ENCODE measurements at regions not wholly inside any gene's neighbourhood (a gene's known extent, or its start where the extent isn't known, plus 50 kb on each side); places are given as distances from the start of the nearest gene placed in this dataset.

DNA sequence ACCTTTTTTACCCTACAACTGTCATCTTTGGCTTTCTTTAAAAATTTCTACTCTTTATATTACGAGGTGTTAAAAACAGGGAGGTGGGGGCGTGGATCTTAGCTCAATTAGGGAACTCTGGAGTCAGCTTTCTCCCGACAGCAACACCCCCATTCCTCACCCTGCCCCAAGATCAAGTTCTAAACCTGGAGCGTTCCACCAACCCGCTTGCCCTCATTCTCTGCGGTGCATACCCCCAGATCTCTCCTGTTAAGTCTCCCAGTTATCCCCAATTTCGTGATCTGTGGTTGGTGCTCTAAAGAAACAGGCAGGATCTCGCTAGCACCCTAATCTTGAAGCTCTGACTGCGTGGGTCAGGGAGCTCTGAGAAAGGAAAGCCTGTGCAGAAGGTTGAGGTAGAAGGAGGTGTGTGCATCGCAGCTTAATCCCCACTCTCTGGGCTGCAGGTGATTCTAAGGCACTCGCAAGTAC is 177.3 kb upstream of the NTM start:
- H3K9me3 Mint-ChIP-seq, result no peaks in the 10 kb centered on the region
- DNase-seq (ENCODE audit: low spot score in 2 of 2), result no peak
- no peak overlapping the region for H3K27ac Mint-ChIP-seq
- ATAC-seq, result no peak
- no peaks in the 10 kb centered on the region for H3K36me3 Mint-ChIP-seq

DNA sequence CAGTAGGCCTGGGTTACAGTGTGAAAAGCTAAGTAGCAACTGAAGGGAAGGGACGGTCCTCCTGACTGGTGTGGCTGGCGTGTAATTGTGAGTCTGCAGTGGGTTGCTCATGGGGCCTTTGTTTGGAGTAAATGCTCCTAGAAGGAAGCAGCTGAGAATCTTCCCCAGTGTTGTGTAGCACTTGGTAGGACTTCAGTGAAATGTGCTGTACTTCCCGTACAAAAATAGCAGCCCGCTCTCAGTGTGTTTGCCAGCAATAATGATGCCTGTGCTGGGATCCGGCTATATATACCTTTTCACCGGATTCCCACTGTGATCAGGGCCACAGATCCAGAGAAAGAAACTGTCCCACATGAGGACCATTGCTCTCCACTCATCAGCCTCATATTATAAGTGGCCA is 175.7 kb upstream of the NTM start:
- ATAC-seq, result no peak
- no peak overlapping the region for H3K27ac Mint-ChIP-seq

DNA sequence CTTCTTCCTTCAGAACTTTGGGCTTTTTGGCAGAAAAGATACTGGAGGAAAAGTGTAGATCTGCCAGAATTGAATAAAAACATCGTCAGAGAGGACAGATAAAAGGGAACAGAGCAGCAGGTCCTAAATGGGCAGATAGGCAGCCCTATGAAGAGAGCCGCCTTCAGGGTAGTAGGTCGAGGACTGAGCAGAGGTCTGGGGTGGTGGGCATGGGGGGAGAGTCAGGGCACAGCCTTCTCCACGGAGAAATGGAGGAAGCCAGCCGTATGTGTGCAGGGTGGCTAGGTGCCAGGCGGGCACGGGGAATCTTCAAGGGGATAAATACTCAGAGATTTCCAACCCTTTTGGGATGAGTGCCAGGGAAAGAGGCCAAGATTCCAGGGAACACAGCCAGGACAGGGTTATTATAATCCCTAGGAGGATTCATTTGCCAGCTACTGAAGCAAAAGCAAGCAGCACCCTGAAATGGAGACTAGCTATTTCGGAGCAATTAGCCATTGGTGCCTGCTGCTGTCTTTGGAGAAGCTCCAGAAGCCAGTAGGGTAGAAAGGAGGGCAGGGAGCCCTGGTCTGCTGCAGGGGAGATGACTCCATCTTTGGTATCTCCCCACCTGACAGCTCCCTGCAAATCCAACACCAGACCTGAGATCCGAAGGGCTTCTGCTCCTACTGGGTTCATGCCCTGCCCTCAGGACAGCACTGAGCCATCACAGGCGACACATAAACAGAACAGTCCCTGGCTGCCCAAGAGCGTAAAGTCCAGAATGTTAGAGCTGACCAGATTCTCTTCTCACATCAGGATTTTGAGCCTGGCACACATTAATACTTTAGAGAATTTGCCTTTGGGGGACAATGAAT is 174.5 kb upstream of the NTM start:
- ATAC-seq (no peak), DNase-seq (ENCODE audit: low spot score in 2 of 2) (no peak)
- H3K27ac Mint-ChIP-seq, result no peak overlapping the region
- H3K36me3 Mint-ChIP-seq, result no peaks in the 10 kb centered on the region
- no peaks in the 10 kb centered on the region for H3K9me3 Mint-ChIP-seq

More for the DNA sequence above, 175.7 kb upstream of the NTM start:
- no peaks in the 10 kb centered on the region for H3K9me3 Mint-ChIP-seq
- no peaks in the 10 kb centered on the region for H3K36me3 Mint-ChIP-seq
- DNase-seq (ENCODE audit: low spot score in 2 of 2), result no peak

DNA sequence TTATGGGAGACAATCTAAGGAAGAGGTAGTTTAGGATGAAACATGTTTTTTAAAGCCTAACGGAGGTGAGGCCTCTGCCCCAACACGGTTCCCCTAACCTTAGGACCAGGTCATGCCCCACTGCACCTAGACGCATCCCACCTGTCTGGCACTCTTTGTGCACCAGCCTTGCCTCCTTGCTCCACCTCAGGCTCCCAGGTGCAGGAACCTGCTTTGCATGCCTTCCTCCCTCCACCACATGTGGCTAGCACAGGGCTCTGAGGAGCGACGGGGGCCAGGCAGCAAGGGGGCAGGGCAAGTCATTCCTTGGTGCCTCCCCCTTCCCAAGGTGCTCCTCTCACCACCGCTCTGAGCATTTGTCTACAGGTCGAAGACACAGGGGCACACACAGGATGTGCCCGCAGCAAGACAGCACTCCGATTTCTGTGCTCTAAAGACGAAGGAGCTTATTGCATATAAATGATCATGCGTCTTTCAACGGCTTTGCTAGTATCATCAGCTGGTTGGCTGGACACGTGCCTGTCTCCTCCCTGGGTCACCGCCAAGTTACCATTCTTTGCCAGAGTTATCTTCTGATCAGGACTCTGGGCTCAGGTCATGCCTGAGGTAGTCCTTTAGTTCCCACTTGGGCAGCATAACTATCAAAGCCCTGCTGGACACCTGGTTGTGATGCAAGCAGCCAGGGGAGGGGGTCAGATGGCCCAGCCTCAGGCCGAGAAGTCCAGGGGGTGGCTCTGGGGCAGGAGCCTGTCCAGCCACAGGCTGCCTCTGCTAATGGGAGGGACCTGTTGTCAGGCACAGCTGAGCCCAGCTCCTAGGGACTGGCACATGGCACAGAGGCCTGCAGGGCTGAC is 172.0 kb upstream of the NTM start:
- no peak overlapping the region for H3K27ac Mint-ChIP-seq
- H3K9me3 Mint-ChIP-seq, result no peaks in the 10 kb centered on the region
- DNase-seq (ENCODE audit: low spot score in 2 of 2) (no peak), ATAC-seq (no peak)
- H3K36me3 Mint-ChIP-seq, result no peaks in the 10 kb centered on the region

DNA sequence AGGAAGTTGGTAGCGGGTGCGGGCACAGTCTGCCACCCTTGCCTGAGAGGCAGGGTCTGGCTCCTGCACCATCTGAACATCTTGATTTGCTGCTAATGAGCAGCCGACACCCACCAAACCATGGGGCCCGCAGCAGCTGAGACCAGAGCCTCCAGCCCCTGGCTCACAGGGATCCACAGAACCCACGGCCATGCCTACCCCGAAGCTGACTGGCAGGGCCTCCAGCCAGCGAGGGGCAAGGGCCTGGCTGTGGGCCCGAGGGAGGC is 171.5 kb upstream of the NTM start:
- ATAC-seq (no peak), DNase-seq (ENCODE audit: low spot score in 2 of 2) (no peak)
- no peaks in the 10 kb centered on the region for H3K9me3 Mint-ChIP-seq
- no peaks in the 10 kb centered on the region for H3K36me3 Mint-ChIP-seq
- no peak overlapping the region for H3K27ac Mint-ChIP-seq

DNA sequence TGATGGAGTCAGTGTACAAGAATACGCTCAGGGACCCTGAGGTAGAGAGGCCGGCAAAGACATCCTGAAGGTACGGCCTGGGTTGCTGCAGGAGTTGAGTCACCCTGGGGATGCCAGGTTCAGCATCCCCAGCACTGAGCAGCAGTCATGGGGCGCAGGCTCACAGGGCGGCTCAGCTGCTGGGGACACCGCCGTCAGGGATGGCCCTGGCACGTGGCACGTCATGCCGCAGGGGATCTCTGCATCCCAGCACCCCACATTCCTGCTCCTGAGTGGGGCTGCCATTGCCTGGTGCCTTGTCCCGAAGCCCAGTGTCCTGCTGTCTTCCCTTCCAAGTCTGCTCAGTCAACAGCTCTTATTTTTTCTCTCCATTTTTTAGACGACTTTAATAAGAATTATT is 168.7 kb upstream of the NTM start:
- no peak overlapping the region for H3K27ac Mint-ChIP-seq
- DNase-seq (ENCODE audit: low spot score in 2 of 2) (no peak), ATAC-seq (no peak)
- no peaks in the 10 kb centered on the region for H3K9me3 Mint-ChIP-seq
- no peaks in the 10 kb centered on the region for H3K36me3 Mint-ChIP-seq

DNA sequence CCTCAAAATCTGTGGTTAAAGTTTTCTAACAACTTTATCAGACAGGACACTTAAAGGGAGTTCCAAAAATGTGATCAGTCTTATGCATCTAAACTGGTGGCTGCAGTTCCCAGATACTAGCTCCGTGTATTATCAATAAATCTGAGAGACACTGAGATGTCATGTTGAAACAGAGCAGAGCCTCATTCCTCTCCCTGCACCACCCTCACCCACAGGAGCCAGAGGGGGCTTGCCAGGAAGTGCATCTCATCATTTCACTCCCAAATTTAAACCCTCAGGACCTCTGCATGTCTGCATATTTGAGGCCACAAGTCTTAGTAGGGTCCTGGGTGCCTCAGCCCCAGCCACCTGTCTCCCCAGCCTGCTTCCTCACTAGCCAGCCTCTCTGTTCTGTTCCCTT is 167.4 kb upstream of the NTM start:
- H3K36me3 Mint-ChIP-seq, result no peaks in the 10 kb centered on the region
- no peaks in the 10 kb centered on the region for H3K9me3 Mint-ChIP-seq
- no peak for DNase-seq (ENCODE audit: low spot score in 2 of 2)
- ATAC-seq, result no peak
- H3K27ac Mint-ChIP-seq, result no peak overlapping the region

DNA sequence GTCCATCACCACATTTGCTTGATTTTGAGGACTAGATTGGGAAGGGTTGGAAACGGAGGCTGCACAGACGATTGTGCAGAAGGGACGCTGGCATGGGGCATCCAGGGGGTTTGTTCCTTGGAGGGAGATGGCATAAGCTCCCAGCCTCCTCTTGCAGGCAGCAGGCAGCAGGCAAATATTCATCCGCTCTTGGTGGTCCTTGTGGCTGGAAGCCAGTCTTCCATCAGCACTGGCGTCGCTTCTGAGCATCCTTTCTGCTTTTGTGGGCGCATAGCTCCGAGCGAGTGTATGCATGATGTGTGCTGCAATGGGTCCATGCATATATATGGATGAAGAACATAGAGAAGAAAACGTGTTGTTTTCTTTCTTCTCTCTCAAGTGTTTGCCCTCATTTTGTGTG is 166.1 kb upstream of the NTM start:
- DNase-seq (ENCODE audit: low spot score in 2 of 2) (no peak), ATAC-seq (no peak)
- Mint-ChIP-seq H3K9me3 (peaks cover 0 to 3% of the 10 kb centered on the region in 2 donors), H3K36me3 (no peaks in the 10 kb centered on the region), H3K27ac (no peak overlapping the region)

DNA sequence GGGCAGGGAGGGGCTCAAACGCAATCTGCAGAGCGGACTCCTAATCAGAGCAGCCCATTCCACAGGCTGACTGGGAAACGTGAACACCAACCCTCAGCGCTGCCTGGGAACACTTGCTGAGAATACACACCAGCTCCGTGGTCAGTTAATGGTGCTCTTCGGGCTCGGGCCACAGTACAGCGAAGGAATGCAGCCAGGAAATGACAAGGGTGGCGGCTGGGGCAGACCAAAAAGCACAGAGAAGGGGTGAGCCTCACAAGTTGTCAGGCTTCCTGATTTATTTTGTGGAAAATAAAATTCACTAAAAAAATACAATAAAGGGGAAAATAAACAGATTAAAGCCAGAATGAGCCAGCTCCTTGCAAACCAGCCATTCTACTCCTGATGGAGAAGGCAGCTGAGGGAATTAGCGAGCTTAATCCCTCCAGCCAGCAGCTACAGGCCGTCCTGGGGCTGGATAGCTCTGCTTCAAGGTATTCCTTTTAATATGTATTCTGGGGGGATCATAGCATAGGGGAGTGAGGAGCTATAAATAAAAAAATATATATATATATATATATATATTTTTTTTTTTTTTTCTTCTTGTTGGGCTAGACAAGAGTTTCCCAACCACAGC is 165.5 kb upstream of the NTM start:
- Mint-ChIP-seq H3K27ac (no peak overlapping the region), H3K36me3 (no peaks in the 10 kb centered on the region), H3K9me3 (peaks cover 0 to 3% of the 10 kb centered on the region in 2 donors)
- DNase-seq (ENCODE audit: low spot score in 2 of 2) (no peak), ATAC-seq (no peak)

DNA sequence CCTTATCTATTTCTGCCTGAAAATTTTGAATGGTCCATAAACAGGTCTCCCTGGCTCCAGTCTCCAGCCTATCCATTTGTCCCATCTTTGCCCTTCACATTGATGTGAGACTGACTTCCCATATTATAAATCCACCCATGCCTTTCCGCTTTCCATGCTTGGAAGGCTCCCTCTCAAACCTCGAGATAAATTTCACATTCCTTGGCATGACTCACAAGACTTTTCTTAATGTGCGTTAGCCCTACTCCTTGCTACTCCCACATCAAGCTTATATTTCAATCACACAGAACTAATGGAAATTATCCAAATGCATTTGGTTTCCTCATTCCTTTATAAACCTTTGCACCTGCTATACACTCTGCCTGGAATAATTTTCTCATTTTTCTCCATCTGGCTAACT is 163.7 kb upstream of the NTM start:
- Mint-ChIP-seq H3K9me3 (peaks cover 0 to 6% of the 10 kb centered on the region in 2 donors), H3K27ac (no peak overlapping the region), H3K36me3 (no peaks in the 10 kb centered on the region)
- ATAC-seq (no peak), DNase-seq (ENCODE audit: low spot score in 2 of 2) (no peak)

DNA sequence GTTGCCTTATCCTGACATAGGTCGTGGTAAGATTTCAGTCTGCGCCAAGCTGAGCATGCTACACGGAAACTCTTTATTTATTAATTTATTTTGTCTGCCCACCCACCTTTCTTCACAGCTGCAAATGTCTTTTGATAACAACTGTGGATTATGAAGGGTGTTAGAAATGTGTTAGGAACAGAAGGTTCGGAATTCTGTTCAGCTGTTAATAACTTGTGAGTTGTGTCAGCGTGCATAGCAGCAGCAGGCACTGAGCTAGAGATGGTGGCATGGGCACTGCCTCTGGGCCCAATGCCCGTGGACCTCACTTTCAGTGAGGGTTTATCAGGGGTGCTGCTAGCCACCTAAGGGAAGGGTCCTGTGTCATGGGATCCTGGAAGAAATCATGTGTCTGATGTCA is 162.5 kb upstream of the NTM start:
- Mint-ChIP-seq H3K36me3 (no peaks in the 10 kb centered on the region), H3K9me3 (peaks cover 0 to 11% of the 10 kb centered on the region in 2 donors), H3K27ac (no peak overlapping the region)
- DNase-seq (ENCODE audit: low spot score in 2 of 2), result no peak
- ATAC-seq, result no peak

DNA sequence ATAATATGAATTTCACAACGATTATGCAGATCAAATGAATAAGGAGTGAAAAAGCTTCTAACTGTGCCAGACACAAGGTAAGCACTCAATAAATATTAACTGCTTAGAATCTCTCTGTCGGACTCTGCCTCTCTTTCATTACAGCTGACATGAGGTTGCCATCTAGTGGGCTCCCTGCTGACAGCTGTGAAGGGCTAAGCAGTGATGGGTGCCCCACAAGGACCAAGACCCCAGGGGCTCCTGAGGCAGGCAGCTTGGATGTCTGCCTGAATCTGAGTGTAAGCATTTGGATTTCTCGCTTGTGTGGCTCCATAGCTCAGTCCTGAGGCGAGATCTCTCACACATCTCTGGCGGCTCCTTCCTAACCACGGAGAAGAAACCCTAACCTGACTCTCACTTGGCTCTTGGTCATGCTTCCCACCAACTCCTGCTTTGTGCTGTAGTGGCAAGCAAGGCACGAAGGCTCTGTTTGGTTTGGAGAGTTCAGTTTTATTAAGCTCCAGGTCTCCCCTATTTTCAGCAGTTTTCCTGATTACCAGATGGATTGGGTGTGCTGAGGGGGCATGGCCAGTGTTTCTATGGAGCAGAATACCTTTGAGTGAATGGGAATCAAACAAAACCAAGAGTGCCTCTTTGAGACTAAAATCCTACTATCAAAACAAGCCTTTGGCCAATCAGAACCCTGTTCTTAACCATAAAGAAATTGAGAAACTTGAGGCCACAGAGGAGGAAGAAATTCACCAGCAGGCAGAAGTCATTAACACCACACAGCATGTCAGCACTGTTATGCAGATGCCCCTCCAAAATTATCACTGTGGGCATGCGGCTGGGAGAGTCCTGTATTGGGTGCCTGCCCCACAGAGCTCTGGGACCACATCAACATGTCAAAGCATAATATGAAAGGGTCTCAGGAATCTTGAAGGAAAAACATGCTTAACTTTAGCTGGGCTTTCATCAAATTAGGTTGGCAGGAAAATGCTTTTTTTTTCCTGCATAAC is 152.8 kb upstream of the NTM start:
- DNase-seq (ENCODE audit: low spot score in 2 of 2) (no peak), ATAC-seq (no peak)
- Mint-ChIP-seq H3K27ac (no peak overlapping the region), H3K9me3 (peaks cover 4 to 10% of the 10 kb centered on the region in 2 donors), H3K36me3 (no peaks in the 10 kb centered on the region)

DNA sequence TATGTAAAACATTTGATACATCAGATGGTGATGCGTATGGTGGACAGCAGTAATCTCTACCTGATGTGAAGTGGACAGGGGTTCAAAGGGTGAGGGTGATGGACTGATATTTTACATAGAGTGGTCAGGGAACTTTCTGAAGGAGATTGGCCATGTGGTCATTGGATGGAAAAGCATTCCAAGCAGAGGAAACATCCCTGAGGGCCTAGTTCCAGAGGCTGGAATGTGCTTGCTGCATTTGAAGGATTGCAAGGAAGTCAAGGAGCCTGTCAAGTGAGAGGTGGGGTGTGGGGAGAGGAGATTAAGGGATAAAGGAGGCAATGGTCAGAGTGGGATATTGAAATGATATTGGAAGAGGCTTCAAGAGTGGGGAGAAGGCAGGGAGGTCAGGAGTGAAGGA is 151.9 kb upstream of the NTM start:
- Mint-ChIP-seq H3K27ac (no peak overlapping the region), H3K9me3 (peaks cover 4 to 10% of the 10 kb centered on the region in 2 donors), H3K36me3 (no peaks in the 10 kb centered on the region)
- DNase-seq (ENCODE audit: low spot score in 2 of 2) (no peak), ATAC-seq (no peak)

DNA sequence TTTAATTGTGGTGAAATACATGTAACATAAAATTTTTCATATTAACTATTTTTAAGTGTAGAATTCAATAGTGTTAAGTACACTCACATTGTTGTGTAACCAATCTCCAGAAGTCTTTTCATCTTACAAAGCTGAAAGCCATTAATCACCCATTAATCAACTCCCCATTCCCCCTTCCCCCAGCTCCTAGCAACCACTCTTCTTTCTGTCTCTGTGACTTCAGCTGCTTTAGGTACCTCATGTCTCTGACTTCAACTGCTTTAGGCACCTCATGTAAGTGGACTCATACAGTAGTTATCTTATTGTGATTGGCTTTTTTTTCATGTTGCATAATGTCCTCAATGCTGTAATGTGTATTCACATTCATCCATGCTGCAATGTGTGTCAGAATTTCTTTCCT is 150.8 kb upstream of the NTM start:
- no peak for ATAC-seq
- H3K9me3 Mint-ChIP-seq, result peaks cover 4 to 12% of the 10 kb centered on the region in 2 donors
- no peaks in the 10 kb centered on the region for H3K36me3 Mint-ChIP-seq
- H3K27ac Mint-ChIP-seq, result no peak overlapping the region
- no peak for DNase-seq (ENCODE audit: low spot score in 2 of 2)

DNA sequence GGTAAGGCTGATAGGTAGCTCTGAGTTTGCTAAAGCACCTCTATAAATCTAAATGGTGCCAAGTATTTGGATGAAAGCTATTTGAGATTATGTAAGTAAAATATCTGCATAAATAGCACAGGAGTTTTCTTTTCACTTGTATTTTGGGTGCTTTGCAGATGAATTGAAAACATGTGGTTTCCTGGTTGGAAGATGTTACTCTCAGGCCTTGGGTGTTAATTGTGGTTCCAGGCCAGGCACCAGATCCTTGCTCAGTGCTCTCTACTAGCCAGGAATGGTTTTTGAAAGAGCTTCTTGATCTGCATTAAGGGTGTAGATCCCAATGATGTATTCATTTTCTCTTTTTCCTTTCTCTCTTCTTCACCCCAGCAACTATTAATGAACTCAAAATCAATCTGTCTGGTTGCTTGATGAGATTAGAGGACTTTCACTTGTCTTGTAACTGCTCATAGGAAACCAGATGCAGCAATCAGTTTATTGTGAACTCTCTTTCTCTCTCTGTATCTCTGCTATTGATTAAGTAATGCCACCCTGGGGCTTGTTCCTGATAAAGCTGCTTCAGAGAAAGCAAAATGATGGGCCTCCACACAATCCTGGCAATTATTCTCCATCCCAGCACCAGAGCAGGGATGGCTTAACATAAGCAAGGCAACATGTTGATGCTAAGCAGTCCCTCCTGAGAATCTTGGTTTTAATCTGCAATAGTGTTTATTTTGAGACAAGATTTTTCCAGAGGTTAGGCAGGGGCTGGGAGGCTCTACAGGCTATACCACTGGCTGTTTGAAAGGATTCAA is 147.0 kb upstream of the NTM start:
- ATAC-seq, result no peak
- Mint-ChIP-seq H3K27ac (no peak overlapping the region), H3K36me3 (no peaks in the 10 kb centered on the region), H3K9me3 (peaks cover 4 to 13% of the 10 kb centered on the region in 2 donors)
- no peak for DNase-seq (ENCODE audit: low spot score in 2 of 2)

DNA sequence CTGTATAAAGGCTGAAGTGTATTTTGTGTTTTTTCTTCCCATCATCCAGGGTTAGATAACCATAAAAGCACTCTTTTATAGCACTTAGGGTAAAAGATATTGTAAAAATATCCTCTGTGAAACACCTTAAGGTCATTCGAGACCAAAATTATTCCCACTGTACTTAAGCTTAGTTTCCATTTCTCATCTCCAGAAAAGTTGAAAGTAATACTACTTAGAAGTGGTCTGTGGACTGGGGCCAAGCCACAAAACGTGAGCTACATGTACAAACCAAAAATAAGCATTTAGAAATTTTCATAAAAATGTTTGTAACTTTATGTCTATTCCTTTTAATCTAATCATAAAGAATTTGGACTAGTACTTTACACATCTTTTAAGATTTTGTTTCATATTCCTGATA is 142.0 kb upstream of the NTM start:
- ATAC-seq, result no peak
- H3K9me3 Mint-ChIP-seq, result peaks cover 0 to 13% of the 10 kb centered on the region in 2 donors
- H3K27ac Mint-ChIP-seq, result no peak overlapping the region
- no peak for DNase-seq (ENCODE audit: low spot score in 2 of 2)
- no peaks in the 10 kb centered on the region for H3K36me3 Mint-ChIP-seq
